PC-3 (cell line): ENCODE measurements at regions not wholly inside any gene's neighbourhood (a gene's known extent, or its start where the extent isn't known, plus 50 kb on each side); places are given as distances from the start of the nearest gene placed in this dataset.

Source experiments
- ATAC-seq: fragments of 200-7000 bp; cut with Tn5 transposase; 2 replicates; pipeline ENCODE4 v1.9.1; 2020; ENCODE audit warnings: mild to moderate bottlenecking, moderate library complexity
- BruUV-seq: library from RNA; stranded (reverse); fragments of 400-500 nt; replicated peaks from 2 replicates; lab custom pipeline; 2021; lab: Mats Ljungman, UMichigan
- CTCF ChIA-PET: fragments of 300-600 bp; sonication (Branson Sonifier 250); formaldehyde crosslinking; loops from one replicate; lab custom pipeline; 2022; ENCODE audit warnings: antibody characterized with exemption; lab: Charles Lee
- POLR2A ChIA-PET: fragments of 300-600 bp; sonication (Branson Sonifier 250); formaldehyde crosslinking; loops from one replicate; lab custom pipeline; 2022; ENCODE audit warnings: antibody characterized with exemption; ENCODE audit not compliant: unreplicated experiment; lab: Charles Lee
- DNase-seq: peaks from one replicate; pipeline ENCODE4 v3.0.0-alpha.2; 2015
- H2AFZ ChIP-seq: fragments of 300-600 bp; sonication (generic); 2 replicates; pipeline ENCODE4 v1.6.0; 2016; ENCODE audit warnings: antibody characterized with exemption, low read length
- H3F3A ChIP-seq: fragments of 300-600 bp; sonication (generic); one replicate; pipeline ENCODE4 v1.6.0; 2017; ENCODE audit warnings: antibody characterized with exemption, low read length, control low read depth, mild to moderate bottlenecking; ENCODE audit not compliant: unreplicated experiment
- H3K27ac ChIP-seq: fragments of 300-600 bp; sonication (generic); 2 replicates; pipeline ENCODE4 v1.5.1; 2016; ENCODE audit warnings: mild to moderate bottlenecking, low read length
- H3K27me3 ChIP-seq: fragments of 300-600 bp; sonication (generic); 2 replicates; pipeline ENCODE4 v1.6.1; 2016; ENCODE audit warnings: low read length, mixed read lengths
- H3K36me3 ChIP-seq: fragments of 300-600 bp; sonication (generic); 2 replicates; pipeline ENCODE4 v1.6.1; 2016; ENCODE audit warnings: low read depth, mixed run types, low read length, mixed read lengths
- H3K4me1 ChIP-seq: fragments of 300-600 bp; sonication (generic); 2 replicates; pipeline ENCODE4 v1.5.1; 2016; ENCODE audit warnings: low read length; ENCODE audit not compliant: insufficient read depth
- H3K4me2 ChIP-seq: fragments of 300-600 bp; sonication (generic); 2 replicates; pipeline ENCODE4 v1.6.0; 2016; ENCODE audit warnings: low read length
- H3K4me3 ChIP-seq: fragments of 300-600 bp; sonication (generic); 2 replicates; pipeline ENCODE4 v1.5.1; 2016; ENCODE audit warnings: mild to moderate bottlenecking, low read length, mixed read lengths
- H3K79me2 ChIP-seq: fragments of 300-600 bp; sonication (generic); 2 replicates; pipeline ENCODE4 v1.6.1; 2017; ENCODE audit warnings: low read length, mixed read lengths
- H3K9ac ChIP-seq: fragments of 300-600 bp; sonication (generic); 2 replicates; pipeline ENCODE4 v1.6.0; 2016; ENCODE audit warnings: mild to moderate bottlenecking, low read length
- H3K9me2 ChIP-seq: fragments of 300-600 bp; sonication (generic); replicated peaks from 2 replicates; pipeline ENCODE4 v1.6.1; 2016; ENCODE audit warnings: mixed run types, low read length, mixed read lengths
- H3K9me3 ChIP-seq: fragments of 300-600 bp; sonication (generic); 2 replicates; pipeline ENCODE4 v1.6.1; 2016; ENCODE audit warnings: low read length, mixed read lengths
- H4K20me1 ChIP-seq: fragments of 300-600 bp; sonication (generic); 2 replicates; pipeline ENCODE4 v1.6.1; 2016; ENCODE audit warnings: low read length, mixed read lengths
- CTCF ChIP-seq: fragments of 300-600 bp; sonication (generic); conservative IDR thresholded peaks from 2 replicates; pipeline ENCODE4 v1.5.1; 2017; ENCODE audit warnings: antibody characterized with exemption, low read depth, mild to moderate bottlenecking, low read length
- EZH2 ChIP-seq: fragments of 300-600 bp; sonication (generic); IDR thresholded peaks from one replicate; pipeline ENCODE4 v1.6.1; 2017; ENCODE audit warnings: antibody characterized with exemption, mild to moderate bottlenecking, low read length; ENCODE audit not compliant: unreplicated experiment
- EZH2phosphoT487 ChIP-seq: fragments of 300-600 bp; sonication (generic); IDR thresholded peaks from 2 replicates; pipeline ENCODE4 v1.6.1; 2018; ENCODE audit warnings: mild to moderate bottlenecking, antibody characterized with exemption, low read length, borderline replicate concordance
- intact Hi-C: fragments of 100-400 bp; cut with micrococcal nuclease; formaldehyde crosslinking; loops from 2 replicates; pipeline ENCODE4 v1.9.0; 2023

GRCh38 chr1:173302890-173303829 lies 96.0 kb upstream of the TNFSF4 start:
- Histone ChIP-seq H3K27ac (no peak overlapping the region), H3F3A (no peaks in the 10 kb centered on the region), H3K4me3 (no peak overlapping the region), H3K9me3 (no peaks in the 10 kb centered on the region), H3K9ac (no peak overlapping the region), H3K9me2 (peaks cover under 1% of the 10 kb centered on the region; the same call in 1 of the 2 replicates), H4K20me1 (no peaks in the 10 kb centered on the region), H3K79me2 (no peaks in the 10 kb centered on the region), H3K4me1 (peaks cover 19% of the 10 kb centered on the region), H3K36me3 (no peaks in the 10 kb centered on the region), H3K27me3 (no peaks in the 10 kb centered on the region), H2AFZ (no peak overlapping the region), H3K4me2 (no peak overlapping the region)
- no peak for DNase-seq
- CTCF ChIA-PET, result no interaction called here
- TF ChIP-seq EZH2 (no peak), EZH2phosphoT487 (no peak), CTCF (no peak)
- POLR2A ChIA-PET, result no interaction called here
- no peak for ATAC-seq
- intact Hi-C loops, result no loop called here
- no TSS peak for BruUV-seq

GRCh38 chr1:173303984-173304383 lies 96.9 kb upstream of the TNFSF4 start:
- BruUV-seq, result no TSS peak
- H2AFZ ChIP-seq, result no peak overlapping the region
- no peaks in the 10 kb centered on the region for H3F3A ChIP-seq
- no peaks in the 10 kb centered on the region for H3K27me3 ChIP-seq
- peaks cover 19% of the 10 kb centered on the region for H3K4me1 ChIP-seq
- ChIA-PET CTCF (no interaction called here), POLR2A (no interaction called here)
- H3K79me2 ChIP-seq, result no peaks in the 10 kb centered on the region
- H3K9ac ChIP-seq, result no peak overlapping the region
- no peaks in the 10 kb centered on the region for H3K9me3 ChIP-seq
- no peak for DNase-seq
- H3K36me3 ChIP-seq, result no peaks in the 10 kb centered on the region
- no peak for TF ChIP-seq EZH2phosphoT487
- no peak for TF ChIP-seq EZH2
- no peak for TF ChIP-seq CTCF
- intact Hi-C loops, result no loop called here
- H4K20me1 ChIP-seq, result no peaks in the 10 kb centered on the region
- no peak for ATAC-seq
- no peak overlapping the region for H3K27ac ChIP-seq
- no peaks in the 10 kb centered on the region for H3K9me2 ChIP-seq
- H3K4me2 ChIP-seq, result no peak overlapping the region
- no peak overlapping the region for H3K4me3 ChIP-seq
